Panc1 (cell line): ENCODE measurements at regions not wholly inside any gene's neighbourhood (a gene's known extent, or its start where the extent isn't known, plus 50 kb on each side); places are given as distances from the start of the nearest gene placed in this dataset.

Experiments used
- ATAC-seq: fragments of 200-7000 bp; cut with Tn5 transposase; 2 replicates; pipeline ENCODE4 v1.9.1; 2020; ENCODE audit warnings: mild to moderate bottlenecking, moderate library complexity
- BruUV-seq: library from RNA; stranded (reverse); fragments of 400-500 nt; replicated peaks from 2 replicates; lab custom pipeline; 2021; lab: Mats Ljungman, UMichigan
- CTCF ChIA-PET: fragments of 300-600 bp; sonication (Branson Sonifier 250); formaldehyde crosslinking; loops from one replicate; lab custom pipeline; 2022; ENCODE audit warnings: antibody characterized with exemption; lab: Charles Lee
- POLR2A ChIA-PET: fragments of 300-600 bp; sonication (Branson Sonifier 250); formaldehyde crosslinking; loops from one replicate; lab custom pipeline; 2022; ENCODE audit warnings: antibody characterized with exemption; lab: Charles Lee
- DNase-seq: peaks from one replicate; pipeline ENCODE4 v3.0.0-alpha.2; 2010; ENCODE audit warnings: low read depth, low spot score
- H3K27ac ChIP-seq: 2 replicates; pipeline ENCODE4 v1.5.1; 2011; ENCODE audit warnings: mild to moderate bottlenecking, low read length, inconsistent platforms
- H3K27me3 ChIP-seq: fragments of 200-500 bp; sonication (Bioruptor generic); 2 replicates; pipeline ENCODE4 v1.6.0; 2014; ENCODE audit warnings: low read length, inconsistent platforms; ENCODE audit not compliant: control insufficient read depth, insufficient read depth
- H3K36me3 ChIP-seq: fragments of 200-500 bp; sonication (Bioruptor generic); 2 replicates; pipeline ENCODE4 v1.5.1; 2014; ENCODE audit warnings: inconsistent platforms, mild to moderate bottlenecking, low read length, moderate library complexity; ENCODE audit not compliant: control insufficient read depth, insufficient read depth
- H3K4me1 ChIP-seq: 2 replicates; pipeline ENCODE4 v1.5.1; 2011; ENCODE audit warnings: inconsistent platforms, mild to moderate bottlenecking, low read length, moderate library complexity; ENCODE audit not compliant: control insufficient read depth, insufficient read depth
- H3K4me3 ChIP-seq, 2 experiments: 2 replicates each; pipeline ENCODE4 v1.5.1; 2011 to 2012; ENCODE audit warnings: low read depth in 2 of 2, low read length in 2 of 2, mild to moderate bottlenecking in 2 of 2, inconsistent platforms in 1 of 2, moderate library complexity in 1 of 2
- H3K9me3 ChIP-seq: fragments of 200-500 bp; sonication (Bioruptor generic); 2 replicates; pipeline ENCODE4 v1.5.1; 2014; ENCODE audit warnings: low read depth, mild to moderate bottlenecking, inconsistent platforms, low read length, moderate library complexity; ENCODE audit not compliant: control insufficient read depth, insufficient read depth
- POLR2AphosphoS5 ChIP-seq: IDR thresholded peaks from 2 replicates; pipeline ENCODE4 v1.6.1; 2012; ENCODE audit warnings: mild to moderate bottlenecking, low read depth, low read length, moderate library complexity
- SIN3A ChIP-seq: IDR thresholded peaks from 2 replicates; pipeline ENCODE4 v1.6.1; 2012; ENCODE audit warnings: low read depth, mild to moderate bottlenecking, low read length, moderate library complexity, borderline replicate concordance; ENCODE audit not compliant: insufficient read depth
- TCF7L2 ChIP-seq: IDR thresholded peaks from 2 replicates; pipeline ENCODE4 v1.6.1; 2011; ENCODE audit warnings: mild to moderate bottlenecking, low read depth, low read length, inconsistent platforms
- in situ Hi-C: cut with HindIII; loops from 2 replicates; pipeline ENCODE4 v1.10.0; 2016; ENCODE audit warnings: low sequenced_read_pairs, low pct_unique_long_range_greater_than_20kb
- intact Hi-C: fragments of 100-400 bp; cut with micrococcal nuclease; formaldehyde crosslinking; loops from one replicate; pipeline ENCODE4 v1.10.0; 2022; ENCODE audit not compliant: unreplicated experiment
- TF ChIP-seq, protein P1 (sequence below): fragments of 450-650 bp; IDR thresholded peaks from 2 replicates; pipeline ENCODE4 v1.5.1; 2017; ENCODE audit warnings: mild to moderate bottlenecking
- TF ChIP-seq, protein P2 (sequence below), 2 experiments: IDR thresholded peaks; 2 replicates each; pipeline ENCODE4 v1.6.1; 2011 to 2012; ENCODE audit warnings: low read depth in 2 of 2, control low read depth in 1 of 2, low read length in 1 of 2, mild to moderate bottlenecking in 1 of 2, moderate library complexity in 1 of 2; ENCODE audit not compliant: insufficient read depth in 1 of 2

DNA sequence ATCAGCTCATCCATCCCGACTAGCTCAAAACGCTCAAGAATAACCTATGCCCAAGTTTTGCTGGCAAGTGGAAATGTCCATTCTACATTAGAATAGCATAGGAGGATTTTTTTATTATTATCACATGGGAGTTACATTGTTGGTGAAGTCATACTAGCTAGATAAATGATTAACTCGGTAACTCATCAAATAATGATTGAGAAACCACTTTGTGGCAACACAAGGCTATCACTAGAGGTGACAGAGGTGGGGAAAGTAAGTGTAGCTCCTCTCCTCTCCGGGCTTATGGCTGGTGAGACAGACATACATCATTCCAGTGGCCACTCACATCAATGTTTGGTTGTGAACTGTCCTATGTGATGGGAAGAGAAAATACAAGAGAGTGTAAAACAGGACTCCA lies 161.6 kb downstream of the ZIC5 start:
- no peaks in the 10 kb centered on the region for H3K27me3 ChIP-seq
- DNase-seq (no peak), ATAC-seq (no peak)
- ChIA-PET POLR2A (no interaction called here), CTCF (no interaction called here)
- TF ChIP-seq, protein P1, sequence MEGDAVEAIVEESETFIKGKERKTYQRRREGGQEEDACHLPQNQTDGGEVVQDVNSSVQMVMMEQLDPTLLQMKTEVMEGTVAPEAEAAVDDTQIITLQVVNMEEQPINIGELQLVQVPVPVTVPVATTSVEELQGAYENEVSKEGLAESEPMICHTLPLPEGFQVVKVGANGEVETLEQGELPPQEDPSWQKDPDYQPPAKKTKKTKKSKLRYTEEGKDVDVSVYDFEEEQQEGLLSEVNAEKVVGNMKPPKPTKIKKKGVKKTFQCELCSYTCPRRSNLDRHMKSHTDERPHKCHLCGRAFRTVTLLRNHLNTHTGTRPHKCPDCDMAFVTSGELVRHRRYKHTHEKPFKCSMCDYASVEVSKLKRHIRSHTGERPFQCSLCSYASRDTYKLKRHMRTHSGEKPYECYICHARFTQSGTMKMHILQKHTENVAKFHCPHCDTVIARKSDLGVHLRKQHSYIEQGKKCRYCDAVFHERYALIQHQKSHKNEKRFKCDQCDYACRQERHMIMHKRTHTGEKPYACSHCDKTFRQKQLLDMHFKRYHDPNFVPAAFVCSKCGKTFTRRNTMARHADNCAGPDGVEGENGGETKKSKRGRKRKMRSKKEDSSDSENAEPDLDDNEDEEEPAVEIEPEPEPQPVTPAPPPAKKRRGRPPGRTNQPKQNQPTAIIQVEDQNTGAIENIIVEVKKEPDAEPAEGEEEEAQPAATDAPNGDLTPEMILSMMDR: no peak
- no peak for TF ChIP-seq SIN3A
- TF ChIP-seq, protein P2, sequence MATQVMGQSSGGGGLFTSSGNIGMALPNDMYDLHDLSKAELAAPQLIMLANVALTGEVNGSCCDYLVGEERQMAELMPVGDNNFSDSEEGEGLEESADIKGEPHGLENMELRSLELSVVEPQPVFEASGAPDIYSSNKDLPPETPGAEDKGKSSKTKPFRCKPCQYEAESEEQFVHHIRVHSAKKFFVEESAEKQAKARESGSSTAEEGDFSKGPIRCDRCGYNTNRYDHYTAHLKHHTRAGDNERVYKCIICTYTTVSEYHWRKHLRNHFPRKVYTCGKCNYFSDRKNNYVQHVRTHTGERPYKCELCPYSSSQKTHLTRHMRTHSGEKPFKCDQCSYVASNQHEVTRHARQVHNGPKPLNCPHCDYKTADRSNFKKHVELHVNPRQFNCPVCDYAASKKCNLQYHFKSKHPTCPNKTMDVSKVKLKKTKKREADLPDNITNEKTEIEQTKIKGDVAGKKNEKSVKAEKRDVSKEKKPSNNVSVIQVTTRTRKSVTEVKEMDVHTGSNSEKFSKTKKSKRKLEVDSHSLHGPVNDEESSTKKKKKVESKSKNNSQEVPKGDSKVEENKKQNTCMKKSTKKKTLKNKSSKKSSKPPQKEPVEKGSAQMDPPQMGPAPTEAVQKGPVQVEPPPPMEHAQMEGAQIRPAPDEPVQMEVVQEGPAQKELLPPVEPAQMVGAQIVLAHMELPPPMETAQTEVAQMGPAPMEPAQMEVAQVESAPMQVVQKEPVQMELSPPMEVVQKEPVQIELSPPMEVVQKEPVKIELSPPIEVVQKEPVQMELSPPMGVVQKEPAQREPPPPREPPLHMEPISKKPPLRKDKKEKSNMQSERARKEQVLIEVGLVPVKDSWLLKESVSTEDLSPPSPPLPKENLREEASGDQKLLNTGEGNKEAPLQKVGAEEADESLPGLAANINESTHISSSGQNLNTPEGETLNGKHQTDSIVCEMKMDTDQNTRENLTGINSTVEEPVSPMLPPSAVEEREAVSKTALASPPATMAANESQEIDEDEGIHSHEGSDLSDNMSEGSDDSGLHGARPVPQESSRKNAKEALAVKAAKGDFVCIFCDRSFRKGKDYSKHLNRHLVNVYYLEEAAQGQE (IDR thresholded peaks at IDR 0.05; ENCODE audit: insufficient read depth in 1 of 2, low read depth in 2 of 2, low read length in 1 of 2): no peak
- no peak for TF ChIP-seq POLR2AphosphoS5
- no peak for TF ChIP-seq TCF7L2
- intact Hi-C loops: no loop called here
- H3K9me3 ChIP-seq: no peaks in the 10 kb centered on the region
- no peak overlapping the region for H3K27ac ChIP-seq
- in situ Hi-C loops: no loop called here
- no peaks in the 10 kb centered on the region for H3K4me1 ChIP-seq
- no peak overlapping the region for H3K4me3 ChIP-seq
- no peaks in the 10 kb centered on the region for H3K36me3 ChIP-seq
- BruUV-seq: no TSS peak

DNA sequence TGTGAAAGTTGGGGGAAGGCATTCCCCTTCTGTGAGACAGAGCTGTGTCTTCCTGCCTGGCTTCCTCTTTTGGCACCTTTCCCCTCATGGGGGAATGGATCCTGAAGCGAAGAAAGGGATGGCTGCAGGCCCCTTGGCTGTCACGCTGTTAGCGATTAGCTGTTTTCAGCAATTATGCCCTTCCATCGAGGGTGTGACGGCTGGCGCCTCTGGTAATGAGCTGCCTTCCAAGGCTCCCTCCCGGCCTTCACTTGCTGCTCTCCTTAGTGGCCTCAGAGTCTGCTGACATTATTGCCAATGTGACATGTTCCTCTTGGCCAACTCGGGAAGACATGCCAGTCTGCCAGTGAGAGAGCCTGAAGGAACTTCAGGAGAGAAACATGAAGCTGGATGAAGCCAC lies 162.1 kb downstream of the ZIC5 start:
- H3K9me3 ChIP-seq: no peaks in the 10 kb centered on the region
- DNase-seq (no peak), ATAC-seq (no peak)
- TF ChIP-seq, protein P1: no peak
- TF ChIP-seq SIN3A (no peak), TCF7L2 (no peak), POLR2AphosphoS5 (no peak)
- TF ChIP-seq, protein P2 (IDR thresholded peaks at IDR 0.05; ENCODE audit: insufficient read depth in 1 of 2, low read depth in 2 of 2, low read length in 1 of 2): no peak
- H3K27me3 ChIP-seq: no peaks in the 10 kb centered on the region
- ChIA-PET CTCF (no interaction called here), POLR2A (no interaction called here)
- no peaks in the 10 kb centered on the region for H3K36me3 ChIP-seq
- intact Hi-C loops: no loop called here
- H3K4me3 ChIP-seq: no peak overlapping the region
- no peaks in the 10 kb centered on the region for H3K4me1 ChIP-seq
- no peak overlapping the region for H3K27ac ChIP-seq
- in situ Hi-C loops: no loop called here
- no TSS peak for BruUV-seq
